ENCODE measurements at regions not wholly inside any gene's neighbourhood (a gene's known extent, or its start where the extent isn't known, plus 50 kb on each side); places are given as distances from the start of the nearest gene placed in this dataset.

- DNase-seq: no peak
Measured at GRCh38 chr14:87153901-87154300, 839.1 kb downstream of the GALC start.

- DNase-seq: no peak
Measured at GRCh38 chr14:87153391-87153790, 839.6 kb downstream of the GALC start.

GRCh38 chr14:87152693-87153092 lies 840.3 kb downstream of the GALC start:
- DNase-seq: no peak

GRCh38 chr14:87149583-87150354 lies 843.2 kb downstream of the GALC start:
- DNase-seq: no peak

- DNase-seq: no peak
Measured at GRCh38 chr14:87148655-87149054, 844.3 kb downstream of the GALC start.

GRCh38 chr14:87142551-87143211 lies 850.3 kb downstream of the GALC start:
- DNase-seq: no peak

- no peak for DNase-seq
Measured at GRCh38 chr14:87141801-87142200, 851.2 kb downstream of the GALC start.

GRCh38 chr14:87139299-87139698 lies 853.7 kb downstream of the GALC start:
- DNase-seq: no peak

- DNase-seq: no peak
Measured at GRCh38 chr14:87133073-87133801, 859.7 kb downstream of the GALC start.

GRCh38 chr14:87131879-87132278 lies 861.1 kb downstream of the GALC start:
- no peak for DNase-seq

GRCh38 chr14:87122166-87122565 lies 870.8 kb downstream of the GALC start:
- DNase-seq: no peak

GRCh38 chr14:87121716-87122115 lies 871.3 kb downstream of the GALC start:
- no peak for DNase-seq

GRCh38 chr14:87115234-87115633 lies 877.7 kb downstream of the GALC start:
- DNase-seq: no peak

GRCh38 chr14:87113286-87113685 lies 879.7 kb downstream of the GALC start:
- DNase-seq: no peak

- DNase-seq: no peak
Measured at GRCh38 chr14:87111741-87112140, 881.2 kb downstream of the GALC start.

- DNase-seq: no peak
Measured at GRCh38 chr14:87111126-87111525, 881.9 kb downstream of the GALC start.

- no peak for DNase-seq
Measured at GRCh38 chr14:87109271-87109670, 883.7 kb downstream of the GALC start.

GRCh38 chr14:87108726-87109125 lies 884.3 kb downstream of the GALC start:
- no peak for DNase-seq

GRCh38 chr14:87102811-87103378 lies 890.1 kb downstream of the GALC start:
- DNase-seq: no peak

- DNase-seq: no peak
Measured at GRCh38 chr14:87097015-87097414, 896.0 kb downstream of the GALC start.

- DNase-seq: no peak
Measured at GRCh38 chr14:87094913-87095312, 898.1 kb downstream of the GALC start.

- DNase-seq: no peak
Measured at GRCh38 chr14:87088588-87088987, 904.4 kb downstream of the GALC start.

- no peak for DNase-seq
Measured at GRCh38 chr14:87087881-87088280, 905.1 kb downstream of the GALC start.
